ENCODE measurements at regions not wholly inside any gene's neighbourhood (a gene's known extent, or its start where the extent isn't known, plus 50 kb on each side); places are given as distances from the start of the nearest gene placed in this dataset.

- intact Hi-C loops (cut with micrococcal nuclease; ENCODE audit: unreplicated experiment) = no loop called here
- TF ChIP-seq, protein P1, sequence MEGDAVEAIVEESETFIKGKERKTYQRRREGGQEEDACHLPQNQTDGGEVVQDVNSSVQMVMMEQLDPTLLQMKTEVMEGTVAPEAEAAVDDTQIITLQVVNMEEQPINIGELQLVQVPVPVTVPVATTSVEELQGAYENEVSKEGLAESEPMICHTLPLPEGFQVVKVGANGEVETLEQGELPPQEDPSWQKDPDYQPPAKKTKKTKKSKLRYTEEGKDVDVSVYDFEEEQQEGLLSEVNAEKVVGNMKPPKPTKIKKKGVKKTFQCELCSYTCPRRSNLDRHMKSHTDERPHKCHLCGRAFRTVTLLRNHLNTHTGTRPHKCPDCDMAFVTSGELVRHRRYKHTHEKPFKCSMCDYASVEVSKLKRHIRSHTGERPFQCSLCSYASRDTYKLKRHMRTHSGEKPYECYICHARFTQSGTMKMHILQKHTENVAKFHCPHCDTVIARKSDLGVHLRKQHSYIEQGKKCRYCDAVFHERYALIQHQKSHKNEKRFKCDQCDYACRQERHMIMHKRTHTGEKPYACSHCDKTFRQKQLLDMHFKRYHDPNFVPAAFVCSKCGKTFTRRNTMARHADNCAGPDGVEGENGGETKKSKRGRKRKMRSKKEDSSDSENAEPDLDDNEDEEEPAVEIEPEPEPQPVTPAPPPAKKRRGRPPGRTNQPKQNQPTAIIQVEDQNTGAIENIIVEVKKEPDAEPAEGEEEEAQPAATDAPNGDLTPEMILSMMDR (IDR thresholded peaks at IDR 0.05; ENCODE audit: unreplicated experiment) = no peak
- CTCF ChIA-PET = interaction anchor here (0.7 kb wide), 1 partner anchor 28 kb away, joined by 5 read pairs; no protein-coding TSS in a partner anchor
- DNase-seq = no peak
- Mint-ChIP-seq H3K4me3 (ENCODE audit: low read depth, unreplicated experiment) (no peak overlapping the region), H3K27me3 (ENCODE audit: unreplicated experiment) (peaks cover 48% of the 10 kb centered on the region), H3K9me3 (ENCODE audit: low read depth, unreplicated experiment) (no peaks in the 10 kb centered on the region), H3K36me3 (ENCODE audit: insufficient read depth, unreplicated experiment) (no peaks in the 10 kb centered on the region), H3K27ac (ENCODE audit: unreplicated experiment) (no peak overlapping the region), H3K4me1 (ENCODE audit: low read depth, unreplicated experiment) (no peaks in the 10 kb centered on the region)
- no TSS peak for BruUV-seq (replicated peaks)
These were observed 427.5 kb downstream of the BCOR start for GRCh38 chrX:39670281-39670680.

- no peaks in the 10 kb centered on the region for H3K9me3 Mint-ChIP-seq (ENCODE audit: low read depth, unreplicated experiment)
- no TSS peak for BruUV-seq (replicated peaks)
These were observed 425.4 kb downstream of the BCOR start for GRCh38 chrX:39672405-39672804.

GRCh38 chrX:39674490-39675161 is 423.1 kb downstream of the BCOR start:
- Mint-ChIP-seq H3K27ac (ENCODE audit: unreplicated experiment) (no peak overlapping the region), H3K9me3 (ENCODE audit: low read depth, unreplicated experiment) (no peaks in the 10 kb centered on the region), H3K27me3 (ENCODE audit: unreplicated experiment) (peaks cover 38% of the 10 kb centered on the region), H3K4me3 (ENCODE audit: low read depth, unreplicated experiment) (no peak overlapping the region), H3K36me3 (ENCODE audit: insufficient read depth, unreplicated experiment) (no peaks in the 10 kb centered on the region), H3K4me1 (ENCODE audit: low read depth, unreplicated experiment) (no peaks in the 10 kb centered on the region)
- DNase-seq = no peak
- CTCF ChIA-PET = interaction anchor here (0.6 kb wide), 1 partner anchor 12 kb away, joined by 3 read pairs; no protein-coding TSS in a partner anchor
- TF ChIP-seq, protein P1 (IDR thresholded peaks at IDR 0.05; ENCODE audit: unreplicated experiment) = no peak
- intact Hi-C loops (cut with micrococcal nuclease; ENCODE audit: unreplicated experiment) = no loop called here
- BruUV-seq (replicated peaks) = no TSS peak

More at GRCh38 chrX:39672405-39672804, 425.4 kb downstream of the BCOR start:
- Mint-ChIP-seq H3K27ac (ENCODE audit: unreplicated experiment) (no peak overlapping the region), H3K36me3 (ENCODE audit: insufficient read depth, unreplicated experiment) (no peaks in the 10 kb centered on the region), H3K4me3 (ENCODE audit: low read depth, unreplicated experiment) (no peak overlapping the region), H3K4me1 (ENCODE audit: low read depth, unreplicated experiment) (no peaks in the 10 kb centered on the region), H3K27me3 (ENCODE audit: unreplicated experiment) (peaks cover 48% of the 10 kb centered on the region)
- CTCF ChIA-PET = no interaction called here
- intact Hi-C loops (cut with micrococcal nuclease; ENCODE audit: unreplicated experiment) = no loop called here
- TF ChIP-seq, protein P1 (IDR thresholded peaks at IDR 0.05; ENCODE audit: unreplicated experiment) = no peak
- DNase-seq = no peak

GRCh38 chrX:39675162-39675553 is 422.6 kb downstream of the BCOR start:
- no peak overlapping the region for H3K27ac Mint-ChIP-seq (ENCODE audit: unreplicated experiment)
- intact Hi-C loops (cut with micrococcal nuclease; ENCODE audit: unreplicated experiment) = no loop called here
- no peak for DNase-seq
- CTCF ChIA-PET = no interaction called here
- no peaks in the 10 kb centered on the region for H3K9me3 Mint-ChIP-seq (ENCODE audit: low read depth, unreplicated experiment)
- no peaks in the 10 kb centered on the region for H3K36me3 Mint-ChIP-seq (ENCODE audit: insufficient read depth, unreplicated experiment)
- peaks cover 35% of the 10 kb centered on the region for H3K27me3 Mint-ChIP-seq (ENCODE audit: unreplicated experiment)
- TF ChIP-seq, protein P1 (IDR thresholded peaks at IDR 0.05; ENCODE audit: unreplicated experiment) = no peak
- no TSS peak for BruUV-seq (replicated peaks)
- no peaks in the 10 kb centered on the region for H3K4me1 Mint-ChIP-seq (ENCODE audit: low read depth, unreplicated experiment)
- no peak overlapping the region for H3K4me3 Mint-ChIP-seq (ENCODE audit: low read depth, unreplicated experiment)

All from Calu3 (cell line).